NCI-H510A treated with DMSO at 0.1 percent for 48 hours (cell line): ENCODE measurements at regions not wholly inside any gene's neighbourhood (a gene's known extent, or its start where the extent isn't known, plus 50 kb on each side); places are given as distances from the start of the nearest gene placed in this dataset.

Experiments
- DNase-seq: peaks from one replicate; lab custom pipeline; 2025; lab: John Stamatoyannopoulos, UW

- no peak for DNase-seq
Observed at GRCh38 chr1:14102180-14102579, 402.2 kb downstream of the PRDM2 start.

GRCh38 chr1:14103878-14104430 lies 404.0 kb downstream of the PRDM2 start:
- DNase-seq: no peak

- DNase-seq: no peak
Observed at GRCh38 chr1:14106126-14106525, 406.1 kb downstream of the PRDM2 start.

GRCh38 chr1:14106679-14107313 lies 406.8 kb downstream of the PRDM2 start:
- no peak for DNase-seq

- peak; percentile 95 for DNase-seq
Observed at GRCh38 chr1:14108356-14109275, 408.6 kb downstream of the PRDM2 start.

- DNase-seq: no peak
Observed at GRCh38 chr1:14109276-14109635, 409.3 kb downstream of the PRDM2 start.

- DNase-seq: no peak
Observed at GRCh38 chr1:14110040-14110439, 410.1 kb downstream of the PRDM2 start.

- no peak for DNase-seq
Observed at GRCh38 chr1:14111121-14111520, 411.1 kb downstream of the PRDM2 start.

GRCh38 chr1:14112613-14113012 lies 412.6 kb downstream of the PRDM2 start:
- no peak for DNase-seq

- DNase-seq: no peak
Observed at GRCh38 chr1:14113271-14113670, 413.3 kb downstream of the PRDM2 start.

- DNase-seq: peak; percentile 94
Observed at GRCh38 chr1:14113841-14114567, 414.0 kb downstream of the PRDM2 start.

GRCh38 chr1:14115976-14116375 lies 416.0 kb downstream of the PRDM2 start:
- no peak for DNase-seq

- no peak for DNase-seq
Observed at GRCh38 chr1:14117700-14118099, 417.7 kb downstream of the PRDM2 start.

- no peak for DNase-seq
Observed at GRCh38 chr1:14118691-14119485, 418.9 kb downstream of the PRDM2 start.

GRCh38 chr1:14120895-14121294 lies 420.9 kb downstream of the PRDM2 start:
- no peak for DNase-seq

GRCh38 chr1:14128096-14128495 lies 428.1 kb downstream of the PRDM2 start:
- peak; percentile 52 for DNase-seq

GRCh38 chr1:14129009-14129408 lies 429.0 kb downstream of the PRDM2 start:
- DNase-seq: no peak

GRCh38 chr1:14135070-14135469 lies 435.1 kb downstream of the PRDM2 start:
- no peak for DNase-seq

- DNase-seq: no peak
Observed at GRCh38 chr1:14136152-14136763, 436.3 kb downstream of the PRDM2 start.

GRCh38 chr1:14136881-14137280 lies 436.9 kb downstream of the PRDM2 start:
- DNase-seq: no peak
